Medulla oblongata (tissue), 1 donor: ENCODE measurements at regions not wholly inside any gene's neighbourhood (a gene's known extent, or its start where the extent isn't known, plus 50 kb on each side); places are given as distances from the start of the nearest gene placed in this dataset.
A peak's percentile ranks its signal among the peaks of the same experiment; 100 is the strongest.
"Not testable (repeated sequence)": the region's sequence is repeated elsewhere in the genome, so short reads cannot be mapped to it uniquely, and the experiment has no call there.

ENCODE experiments used
- DNase-seq: peaks from one replicate; pipeline ENCODE4 v3.0.0-alpha.2; 2015; ENCODE audit errors: extremely low spot score

DNA sequence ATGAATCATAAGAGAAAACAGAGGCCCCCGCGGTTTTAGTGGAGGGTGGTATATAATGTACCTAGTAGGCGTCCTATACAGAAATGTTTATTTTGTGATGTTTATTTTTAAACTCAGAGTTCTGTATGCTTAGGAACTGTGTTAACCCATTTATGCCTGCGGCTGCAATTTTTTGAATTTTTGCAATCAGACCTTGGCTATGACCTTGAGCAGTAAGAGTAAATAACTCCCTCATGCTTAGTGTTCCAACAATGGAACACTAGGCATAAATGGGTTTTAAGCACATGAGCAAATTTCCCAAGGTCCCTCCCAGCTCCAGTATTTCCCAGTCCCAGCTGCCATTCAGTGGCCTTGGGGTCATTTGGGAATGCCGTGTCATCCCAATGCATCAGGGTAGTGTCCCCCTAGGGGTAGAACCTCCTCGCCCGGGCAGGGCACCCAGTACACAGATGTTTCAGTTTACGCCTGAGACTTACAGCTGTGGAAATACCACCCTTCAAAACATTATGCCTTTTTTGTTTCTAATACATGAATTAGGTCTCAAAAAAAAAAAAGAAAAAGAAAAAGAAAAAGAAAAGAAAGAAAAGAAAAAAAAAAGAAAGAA, 605.8 kb upstream of the CDH11 start:
- no peak for DNase-seq

DNA sequence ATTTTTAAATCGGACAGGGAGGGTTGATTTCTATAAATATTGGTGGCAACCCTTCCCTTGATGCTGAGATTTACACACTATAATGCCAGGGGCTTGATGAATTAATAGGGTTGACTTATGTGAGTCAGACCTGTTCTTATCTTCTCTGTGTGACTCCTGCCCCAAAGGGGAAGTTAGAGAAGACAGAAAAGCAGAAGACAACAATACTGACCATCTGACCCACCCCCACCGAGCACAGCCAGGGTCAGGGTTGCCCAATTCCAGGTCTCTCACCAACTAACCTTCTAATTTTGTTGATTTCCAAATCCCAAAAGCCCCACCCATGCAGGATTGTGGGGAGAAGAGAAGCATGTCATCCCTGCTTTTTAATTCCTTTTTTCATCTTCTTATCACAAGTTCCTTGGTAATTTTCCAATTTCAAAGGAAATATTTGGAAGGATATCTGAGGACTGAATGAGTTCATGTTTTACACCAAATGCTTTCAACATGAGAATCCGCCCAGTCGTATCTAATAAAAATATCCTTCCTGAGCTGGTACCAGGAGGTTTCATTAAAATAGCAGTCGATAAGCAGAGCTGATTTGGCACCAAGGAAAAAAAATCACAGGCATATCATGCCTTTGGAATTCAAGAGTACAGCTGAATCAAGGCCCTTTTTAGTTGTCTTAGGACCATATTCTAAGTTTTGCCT, 603.4 kb upstream of the CDH11 start:
- DNase-seq = peak; percentile 35

- DNase-seq = no peak
Measured at GRCh38 chr16:65722429-65722828, 600.6 kb upstream of the CDH11 start.

DNA sequence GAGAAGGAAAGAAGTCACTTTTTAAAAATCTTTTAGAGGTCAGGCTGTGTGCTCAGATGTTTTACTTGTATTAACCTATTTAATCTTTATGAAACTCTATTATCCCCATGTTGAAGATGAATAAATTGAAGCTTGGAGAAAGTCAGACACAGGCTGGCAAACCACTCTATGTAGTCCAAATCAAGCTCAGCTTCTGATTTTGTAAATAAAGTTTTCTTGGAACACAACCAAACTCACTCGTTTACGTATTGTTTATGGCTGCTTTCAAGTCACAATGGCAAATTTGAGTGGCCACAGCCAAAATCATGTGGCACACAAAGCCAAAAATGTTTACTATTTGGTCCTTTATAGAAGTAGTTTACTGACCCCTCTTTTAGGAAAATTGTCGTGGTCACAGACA, 596.0 kb upstream of the CDH11 start:
- DNase-seq = no peak

DNA sequence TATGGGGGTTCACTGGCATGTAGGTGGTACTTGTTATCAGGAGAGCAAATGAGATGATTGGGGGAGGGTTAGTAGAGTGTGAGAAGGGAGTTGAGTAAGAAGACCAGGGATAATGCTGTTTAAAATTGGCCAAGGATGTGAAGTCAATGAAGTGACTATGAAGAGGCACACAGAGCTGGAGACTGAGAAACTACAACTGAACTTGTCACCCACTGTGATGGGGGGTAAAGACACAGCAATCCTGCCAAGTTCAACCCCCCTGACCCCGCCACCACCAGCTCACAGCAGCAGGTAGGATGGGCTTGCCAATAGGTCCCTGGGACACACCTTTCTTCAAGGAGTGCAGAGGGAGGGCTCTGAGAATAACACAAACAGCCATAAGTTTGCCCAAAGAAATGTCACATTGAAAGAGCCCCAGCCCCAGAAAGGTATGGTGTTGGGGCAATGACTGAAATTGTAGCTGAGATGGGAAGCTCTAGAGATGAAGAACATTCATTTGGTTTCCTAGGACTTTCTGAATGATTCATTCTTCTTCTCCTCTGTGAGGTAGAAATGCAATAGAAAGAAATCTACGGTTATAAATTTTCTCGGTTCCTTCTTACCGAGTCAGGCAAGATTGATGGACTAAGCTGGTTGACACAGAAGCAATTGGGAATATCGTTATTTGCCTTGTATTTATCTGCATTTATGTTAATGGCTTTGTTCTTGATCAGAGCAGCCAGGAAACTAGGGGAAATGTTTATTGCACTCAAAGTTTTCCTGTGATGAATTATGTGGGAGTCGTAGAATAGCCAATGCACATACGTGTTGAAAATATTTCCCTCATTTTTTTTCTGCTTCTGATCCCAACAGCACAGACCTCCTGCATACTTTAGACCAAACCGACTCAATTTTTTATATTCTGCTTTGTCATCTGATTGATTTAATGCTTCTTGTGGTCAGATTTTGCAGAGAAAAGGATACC, 595.2 kb upstream of the CDH11 start:
- no peak for DNase-seq

- DNase-seq = no peak
Measured at GRCh38 chr16:65713181-65713808, 591.4 kb upstream of the CDH11 start.

DNA sequence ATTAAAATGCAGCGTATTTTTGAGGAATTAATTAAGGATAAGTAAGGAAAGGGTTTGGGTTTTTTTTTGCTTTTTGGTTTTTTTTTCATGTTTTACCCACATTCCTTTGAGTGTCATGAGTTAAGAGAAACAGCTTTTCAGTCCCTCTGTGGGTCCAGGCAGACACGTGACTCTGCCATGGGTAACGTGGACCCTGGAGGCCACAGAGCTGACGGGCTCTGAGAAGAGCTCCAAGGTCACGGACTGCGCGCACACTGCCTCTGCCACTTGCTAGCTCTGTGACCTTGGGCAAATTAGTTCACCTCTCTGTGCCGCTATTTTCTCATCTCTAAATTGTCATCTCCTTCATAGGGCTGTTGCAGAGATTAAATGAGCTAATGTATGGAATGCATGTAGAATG, 588.2 kb upstream of the CDH11 start:
- DNase-seq = no peak

GRCh38 chr16:65704866-65705265, 583.0 kb upstream of the CDH11 start:
- DNase-seq = no peak

DNA sequence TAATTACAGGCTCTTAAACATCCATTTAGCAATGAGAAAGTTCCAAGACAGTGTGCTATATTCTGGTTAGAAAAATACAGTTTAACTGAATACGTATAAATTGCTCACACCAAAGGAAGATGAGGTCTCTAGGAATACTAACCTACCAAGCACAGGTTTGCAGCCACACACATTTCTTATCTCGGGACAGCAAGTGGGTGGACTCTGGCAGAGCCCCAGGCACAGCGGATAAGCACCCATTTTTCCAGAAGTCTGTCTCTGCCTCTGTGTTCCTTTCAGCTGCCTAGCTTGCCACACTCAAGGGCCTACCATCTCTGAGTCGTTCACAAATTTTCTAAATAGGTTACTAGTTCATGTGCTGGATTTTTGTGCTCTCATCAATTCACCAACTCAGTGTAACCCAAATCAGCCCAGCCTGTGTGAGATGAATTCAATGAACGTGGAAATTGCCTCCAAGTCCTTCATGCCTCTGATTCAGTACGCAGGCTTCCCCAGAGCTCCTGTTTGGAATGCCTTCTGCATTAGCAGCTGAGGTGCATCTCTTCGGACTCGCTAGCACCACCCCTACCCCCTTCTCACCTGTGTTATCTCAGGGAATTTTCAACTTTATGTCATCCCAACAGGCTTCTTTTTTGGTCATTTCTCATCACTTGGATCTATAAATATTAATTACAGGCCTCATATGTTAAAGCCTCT, 581.0 kb upstream of the CDH11 start:
- DNase-seq = no peak

- DNase-seq = no peak
Measured at GRCh38 chr16:65700596-65700995, 578.7 kb upstream of the CDH11 start.

- no peak for DNase-seq
Measured at GRCh38 chr16:65698791-65699321, 577.0 kb upstream of the CDH11 start.

DNA sequence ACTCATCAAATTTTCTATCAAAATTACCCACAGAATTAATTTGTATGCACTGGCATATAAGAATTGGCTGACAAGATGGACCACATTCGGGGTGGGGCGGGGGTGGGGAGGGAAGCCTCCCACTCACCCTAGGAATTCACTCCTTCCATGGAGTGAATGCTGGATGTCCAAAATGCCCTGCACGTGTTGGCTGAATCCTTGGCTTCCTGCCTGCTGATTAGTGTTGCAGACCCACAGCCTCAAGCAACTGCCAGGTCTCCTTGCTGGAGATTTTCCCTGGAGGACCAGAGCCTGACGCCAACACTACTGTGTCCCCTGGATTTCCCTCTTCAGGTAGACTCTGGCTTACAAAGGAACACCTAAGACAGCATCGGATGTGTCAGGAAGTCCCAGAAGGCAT, 575.7 kb upstream of the CDH11 start:
- no peak for DNase-seq

GRCh38 chr16:65697065-65697464, 575.2 kb upstream of the CDH11 start:
- no peak for DNase-seq

DNA sequence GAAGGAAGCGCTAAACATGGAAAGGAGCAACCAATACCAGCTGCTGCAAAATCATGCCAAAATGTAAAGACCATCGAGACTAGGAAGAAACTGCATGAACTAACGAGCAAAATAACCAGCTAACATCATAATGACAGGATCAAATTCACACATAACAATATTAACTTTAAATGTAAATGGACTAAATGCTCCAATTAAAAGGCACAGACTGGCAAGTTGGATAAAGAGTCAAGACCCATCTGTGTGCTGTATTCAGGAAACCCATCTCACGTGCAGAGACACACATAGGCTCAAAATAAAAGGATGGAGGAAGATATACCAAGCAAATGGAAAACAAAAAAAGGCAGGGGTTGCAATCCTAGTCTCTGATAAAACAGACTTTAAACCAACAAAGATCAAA, 570.0 kb upstream of the CDH11 start:
- not testable (repeated sequence) for DNase-seq

DNA sequence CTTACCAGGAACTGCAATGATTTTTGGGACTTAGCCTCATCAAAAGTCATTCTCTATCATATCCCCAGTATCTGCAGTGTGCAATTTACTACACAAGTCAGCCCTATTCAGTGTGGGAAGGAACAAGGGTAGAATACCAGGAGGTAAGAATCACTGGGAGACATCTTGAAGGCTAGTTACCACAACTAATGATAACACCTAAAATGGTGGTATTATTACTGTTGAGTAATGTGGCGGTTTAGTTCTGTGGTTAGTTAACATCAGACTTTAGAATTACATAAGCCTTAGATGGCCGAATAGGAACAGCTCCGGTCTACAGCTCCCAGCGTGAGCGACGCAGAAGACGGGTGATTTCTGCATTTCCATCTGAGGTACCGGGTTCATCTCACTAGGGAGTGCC, 567.9 kb upstream of the CDH11 start:
- no peak for DNase-seq

- no peak for DNase-seq
Measured at GRCh38 chr16:65688301-65688700, 566.4 kb upstream of the CDH11 start.

DNA sequence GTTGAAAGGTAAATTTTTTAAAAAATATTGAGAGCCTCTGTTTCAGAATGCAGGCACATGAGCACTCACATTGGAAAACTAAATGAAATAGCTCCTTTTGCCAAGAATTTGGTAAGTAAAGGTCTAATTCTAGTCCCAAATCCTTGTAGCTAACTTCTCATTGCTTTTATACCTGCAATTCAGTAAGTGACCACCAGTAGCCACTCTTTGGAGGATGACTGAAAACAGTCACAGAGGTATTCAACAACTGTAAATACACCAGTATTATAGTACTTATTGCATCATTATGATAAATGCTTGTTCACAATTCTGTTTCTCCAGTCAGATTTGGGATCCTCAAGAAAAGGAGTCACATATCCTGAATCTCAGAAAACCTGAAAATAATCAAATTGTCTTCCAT, 562.4 kb upstream of the CDH11 start:
- no peak for DNase-seq

GRCh38 chr16:65681406-65681805, 559.5 kb upstream of the CDH11 start:
- DNase-seq = no peak

GRCh38 chr16:65679785-65680184, 557.9 kb upstream of the CDH11 start:
- DNase-seq = no peak

DNA sequence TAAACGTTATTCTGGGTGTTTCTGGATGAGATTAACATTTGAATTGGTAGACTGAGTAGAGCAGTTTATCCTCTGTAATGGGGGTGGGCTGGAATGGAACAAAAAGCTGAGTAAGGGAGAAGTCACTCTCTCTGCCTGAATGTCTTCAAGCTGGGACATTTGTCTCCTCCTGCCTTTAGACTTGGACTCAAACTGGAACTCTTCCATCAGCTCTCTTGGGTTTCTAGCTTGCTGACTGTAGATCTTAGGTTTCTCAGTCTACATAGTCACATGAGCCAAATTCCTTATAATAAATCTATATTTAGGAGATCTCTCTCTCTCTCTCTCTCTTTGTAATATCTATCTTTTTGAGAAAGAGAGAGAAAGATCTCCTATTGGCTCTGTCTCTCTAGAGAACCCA, 553.3 kb upstream of the CDH11 start:
- no peak for DNase-seq

DNA sequence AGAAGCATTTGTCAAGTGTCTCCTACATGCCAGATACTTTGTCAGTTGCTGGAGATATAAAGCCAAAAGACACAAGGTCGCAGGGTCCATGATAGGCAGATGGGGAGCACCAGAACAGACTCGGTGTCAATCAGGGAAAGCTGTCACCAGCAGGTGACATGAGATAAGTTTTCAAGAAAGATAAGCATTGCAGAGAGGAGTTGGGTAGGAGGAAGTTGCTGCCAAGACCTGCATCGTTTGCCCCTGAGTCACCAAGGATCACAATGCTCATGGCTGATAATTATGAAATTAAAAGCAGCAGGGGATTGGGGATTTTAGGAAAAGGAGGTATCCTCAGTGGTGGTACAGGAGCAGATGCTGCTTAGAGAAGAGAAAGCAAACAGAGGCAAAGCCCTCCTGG, 551.1 kb upstream of the CDH11 start:
- DNase-seq = no peak
